B cell (primary cell): ENCODE measurements at regions not wholly inside any gene's neighbourhood (a gene's known extent, or its start where the extent isn't known, plus 50 kb on each side); places are given as distances from the start of the nearest gene placed in this dataset.

ENCODE experiments used
- ATAC-seq: fragments of 200-7000 bp; cut with Tn5 transposase; one replicate; pipeline ENCODE4 v1.10.0; 2021; ENCODE audit warnings: low read depth, mild to moderate bottlenecking, moderate number of reproducible peaks, moderate library complexity
- CTCF ChIA-PET: fragments of 350-600 bp; sonication (Branson Sonifier 250); formaldehyde crosslinking; loops from one replicate; lab custom pipeline; 2021; ENCODE audit warnings: antibody characterized with exemption, inconsistent platforms; lab: Charles Lee
- POLR2A ChIA-PET: fragments of 350-600 bp; sonication (Branson Sonifier 250); formaldehyde crosslinking; loops from one replicate; lab custom pipeline; 2021; ENCODE audit warnings: antibody characterized with exemption; lab: Charles Lee
- DNase-seq: peaks from one replicate; pipeline ENCODE4 v3.0.0; 2013
- H2AFZ ChIP-seq: 2 replicates; pipeline ENCODE4 v1.6.1; 2012; ENCODE audit warnings: mild to moderate bottlenecking, low read depth, low read length; ENCODE audit not compliant: insufficient read depth, poor library complexity, severe bottlenecking
- H3K27ac ChIP-seq, 2 donors: 1 replicate in 1 of 2; 2 replicates in 1 of 2; pipeline ENCODE4 v1.5.1; 2012 to 2013; ENCODE audit warnings: low read length in 2 of 2, mild to moderate bottlenecking in 2 of 2, moderate library complexity in 1 of 2
- H3K27me3 ChIP-seq, 4 experiments: fragments of 200-600 bp in 1 of 4; sonication (generic) in 1 of 4; replicated peaks in 1 of 4; 1 replicate in 2 of 4; 2 replicates in 2 of 4; pipeline versions ENCODE4 v1.6.1 to v1.7.0; 2013 to 2016; ENCODE audit warnings: low read length in 3 of 4, mild to moderate bottlenecking in 2 of 4, mixed read lengths in 1 of 4, moderate library complexity in 1 of 4; ENCODE audit not compliant: insufficient read depth in 4 of 4, control insufficient read depth in 3 of 4; ENCODE audit errors: control extremely low read depth in 1 of 4
- H3K36me3 ChIP-seq, 2 experiments: replicated peaks in 1 of 2; 1 replicate in 1 of 2; 2 replicates in 1 of 2; pipeline versions ENCODE4 v1.6.1 to v1.7.1; 2013; ENCODE audit warnings: low read length in 1 of 2; ENCODE audit not compliant: insufficient read depth in 2 of 2, control insufficient read depth in 1 of 2; ENCODE audit errors: control extremely low read depth in 1 of 2, extremely low read depth in 1 of 2
- H3K4me1 ChIP-seq, 2 donors: fragments of 200-600 bp in 1 of 2; sonication (generic) in 1 of 2; 1 replicate in 1 of 2; 2 replicates in 1 of 2; pipeline versions ENCODE4 v1.5.1 to v1.6.1; 2013 to 2017; ENCODE audit warnings: low read length in 2 of 2; ENCODE audit not compliant: control insufficient read depth in 2 of 2, insufficient read depth in 2 of 2
- H3K4me2 ChIP-seq: replicated peaks from 2 replicates; pipeline ENCODE3; 2012; ENCODE audit warnings: mild to moderate bottlenecking, low read depth, low read length; ENCODE audit not compliant: poor library complexity, severe bottlenecking
- H3K4me3 ChIP-seq, 5 experiments: fragments of 200-600 bp in 1 of 5; sonication (generic) in 1 of 5; 1 replicate in 3 of 5; 2 replicates in 2 of 5; pipeline versions ENCODE4 v1.5.1 to v1.7.0; 2011 to 2016; ENCODE audit warnings: low read length in 4 of 5, mild to moderate bottlenecking in 4 of 5, low read depth in 2 of 5, control low read depth in 1 of 5, moderate library complexity in 1 of 5; ENCODE audit not compliant: insufficient read depth in 1 of 5; ENCODE audit errors: control extremely low read depth in 1 of 5, extremely low read depth in 1 of 5
- H3K79me2 ChIP-seq: fragments of 200-600 bp; sonication (generic); one replicate; pipeline ENCODE4 v1.6.0; 2016; ENCODE audit warnings: low read length; ENCODE audit not compliant: control insufficient read depth, insufficient read depth
- H3K9ac ChIP-seq: fragments of 200-600 bp; sonication (generic); 2 replicates; pipeline ENCODE4 v1.6.1; 2017; ENCODE audit warnings: mild to moderate bottlenecking, low read length, moderate library complexity
- H3K9me3 ChIP-seq, 3 donors: one replicate each; pipeline versions ENCODE4 v1.6.1 to v1.7.1; 2013; ENCODE audit warnings: low read length in 2 of 3; ENCODE audit not compliant: control insufficient read depth in 2 of 3, insufficient read depth in 1 of 3; ENCODE audit errors: control extremely low read depth in 1 of 3
- H4K20me1 ChIP-seq: 2 replicates; pipeline ENCODE4 v1.6.0; 2012; ENCODE audit warnings: mild to moderate bottlenecking, low read length; ENCODE audit not compliant: insufficient read depth, control insufficient read depth, poor library complexity, severe bottlenecking
- H3K27ac Mint-ChIP-seq: one replicate; pipeline ENCODE4 v1.8.0; 2021; ENCODE audit warnings: mixed read lengths
- H3K27me3 Mint-ChIP-seq: one replicate; pipeline ENCODE4 v1.8.0; 2021; ENCODE audit warnings: mixed read lengths
- H3K4me1 Mint-ChIP-seq: one replicate; pipeline ENCODE4 v1.8.0; 2021; ENCODE audit warnings: mixed read lengths
- H3K4me3 Mint-ChIP-seq: one replicate; pipeline ENCODE4 v1.8.0; 2021; ENCODE audit warnings: mixed read lengths
- H3K9me3 Mint-ChIP-seq: one replicate; pipeline ENCODE4 v1.8.0; 2022; ENCODE audit warnings: mixed read lengths; ENCODE audit not compliant: insufficient read depth
- EZH2 ChIP-seq: IDR thresholded peaks from 2 replicates; pipeline ENCODE4 v1.6.1; 2012; ENCODE audit warnings: borderline replicate concordance, low read depth, mild to moderate bottlenecking, moderate library complexity, low read length; ENCODE audit not compliant: insufficient read depth, poor library complexity, severe bottlenecking
- WGBS: methylation state at CpG from one replicate; pipeline ENCODE4 v1.1.5; 2013; ENCODE audit warnings: missing lambda C conversion rate; ENCODE audit not compliant: insufficient coverage; 5-methylcytosine and 5-hydroxymethylcytosine counted together
- intact Hi-C: fragments of 100-400 bp; cut with micrococcal nuclease; formaldehyde crosslinking; loops from one replicate; pipeline ENCODE4 v1.10.0; 2022
- TF ChIP-seq, protein P1 (sequence below): fragments of 200-600 bp; IDR thresholded peaks from one replicate; pipeline ENCODE4 v1.8.0; 2022; ENCODE audit warnings: antibody characterized with exemption, mild to moderate bottlenecking

DNA sequence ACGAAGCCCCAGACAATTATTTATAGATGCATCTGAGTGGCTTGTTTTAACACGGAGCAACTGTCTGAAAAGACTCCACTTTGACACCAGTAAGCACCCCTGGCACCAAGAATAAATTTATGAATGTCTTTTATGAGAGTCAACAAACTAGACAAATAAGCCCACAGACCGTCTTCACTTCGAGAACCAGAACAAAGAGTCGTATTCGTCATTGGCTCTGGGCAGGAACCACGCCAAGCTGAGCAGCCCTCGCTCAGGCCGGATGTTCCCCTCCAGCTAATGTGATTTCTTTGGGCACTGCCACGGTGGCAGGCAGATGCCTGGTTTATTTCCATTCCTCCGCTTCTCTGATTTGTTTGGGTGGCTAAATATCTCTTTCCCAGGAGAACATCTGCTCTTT lies 91.9 kb upstream of the STC2 start:
- no peak overlapping the region for H3K4me3 Mint-ChIP-seq
- TF ChIP-seq, protein P1, sequence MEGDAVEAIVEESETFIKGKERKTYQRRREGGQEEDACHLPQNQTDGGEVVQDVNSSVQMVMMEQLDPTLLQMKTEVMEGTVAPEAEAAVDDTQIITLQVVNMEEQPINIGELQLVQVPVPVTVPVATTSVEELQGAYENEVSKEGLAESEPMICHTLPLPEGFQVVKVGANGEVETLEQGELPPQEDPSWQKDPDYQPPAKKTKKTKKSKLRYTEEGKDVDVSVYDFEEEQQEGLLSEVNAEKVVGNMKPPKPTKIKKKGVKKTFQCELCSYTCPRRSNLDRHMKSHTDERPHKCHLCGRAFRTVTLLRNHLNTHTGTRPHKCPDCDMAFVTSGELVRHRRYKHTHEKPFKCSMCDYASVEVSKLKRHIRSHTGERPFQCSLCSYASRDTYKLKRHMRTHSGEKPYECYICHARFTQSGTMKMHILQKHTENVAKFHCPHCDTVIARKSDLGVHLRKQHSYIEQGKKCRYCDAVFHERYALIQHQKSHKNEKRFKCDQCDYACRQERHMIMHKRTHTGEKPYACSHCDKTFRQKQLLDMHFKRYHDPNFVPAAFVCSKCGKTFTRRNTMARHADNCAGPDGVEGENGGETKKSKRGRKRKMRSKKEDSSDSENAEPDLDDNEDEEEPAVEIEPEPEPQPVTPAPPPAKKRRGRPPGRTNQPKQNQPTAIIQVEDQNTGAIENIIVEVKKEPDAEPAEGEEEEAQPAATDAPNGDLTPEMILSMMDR: no peak
- no peak for TF ChIP-seq EZH2
- H3K27ac ChIP-seq: no peak overlapping the region
- H3K4me2 ChIP-seq: no peak overlapping the region
- no peaks in the 10 kb centered on the region for H3K27me3 ChIP-seq
- H3K4me1 Mint-ChIP-seq: no peaks in the 10 kb centered on the region
- POLR2A ChIA-PET: no interaction called here
- H2AFZ ChIP-seq: no peak overlapping the region
- H3K27me3 Mint-ChIP-seq: no peaks in the 10 kb centered on the region
- ATAC-seq (no peak), DNase-seq (no peak)
- H3K9me3 ChIP-seq: peaks cover 0 to 36% (median 8%) of the 10 kb centered on the region in 3 donors
- CTCF ChIA-PET: no interaction called here
- no peaks in the 10 kb centered on the region for H3K36me3 ChIP-seq
- H3K9ac ChIP-seq: no peak overlapping the region
- no peaks in the 10 kb centered on the region for H3K4me1 ChIP-seq
- intact Hi-C loops: no loop called here
- WGBS: 93% methylated on average over 10 of the region's 11 CpGs
- H3K79me2 ChIP-seq: no peaks in the 10 kb centered on the region
- H4K20me1 ChIP-seq: no peaks in the 10 kb centered on the region
- H3K9me3 Mint-ChIP-seq: peaks cover 20% of the 10 kb centered on the region
- no peak overlapping the region for H3K27ac Mint-ChIP-seq
- H3K4me3 ChIP-seq: no peak overlapping the region

DNA sequence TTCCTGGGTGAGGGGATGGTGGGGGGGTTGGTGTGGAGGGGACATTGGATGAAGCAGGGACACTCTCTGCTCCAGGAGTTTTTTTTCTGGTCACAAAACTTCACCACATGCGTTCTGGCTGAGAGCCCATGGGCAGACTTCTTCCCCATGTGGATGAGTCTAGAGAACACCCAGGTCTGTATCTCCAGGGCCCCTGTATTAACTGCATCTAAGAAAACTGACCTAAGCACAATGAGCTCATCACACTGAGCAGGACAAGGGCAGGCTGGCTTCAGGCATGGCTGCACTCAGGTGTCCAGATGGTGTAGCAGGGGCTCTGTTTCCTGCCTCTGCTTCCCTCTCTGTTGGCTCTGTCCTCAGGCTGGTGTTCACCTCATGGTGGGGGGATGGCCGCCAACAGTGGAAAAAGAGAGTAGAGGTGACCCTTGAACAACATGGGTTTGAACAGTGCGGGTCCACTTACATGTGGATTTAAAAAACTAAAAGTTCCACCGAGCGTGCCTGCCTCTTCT lies 85.3 kb upstream of the STC2 start:
- ATAC-seq: no peak
- H3K79me2 ChIP-seq: no peaks in the 10 kb centered on the region
- Mint-ChIP-seq H3K4me1 (no peaks in the 10 kb centered on the region), H3K27ac (no peak overlapping the region), H3K27me3 (peaks cover 14% of the 10 kb centered on the region), H3K4me3 (no peak overlapping the region), H3K9me3 (peaks cover 10% of the 10 kb centered on the region)
- no peaks in the 10 kb centered on the region for H3K36me3 ChIP-seq
- ChIA-PET POLR2A (no interaction called here), CTCF (no interaction called here)
- intact Hi-C loops: no loop called here
- WGBS: 100% methylated on average over 1 of the region's 5 CpGs
- H3K27me3 ChIP-seq: peaks cover 0 to 5% (median 0%) of the 10 kb centered on the region in 4 experiments
- TF ChIP-seq, protein P1: no peak
- no peak for TF ChIP-seq EZH2
- no peaks in the 10 kb centered on the region for H3K4me1 ChIP-seq
- peaks cover 0 to 19% (median 0%) of the 10 kb centered on the region in 3 donors for H3K9me3 ChIP-seq
- no peak overlapping the region for H3K9ac ChIP-seq
- no peaks in the 10 kb centered on the region for H4K20me1 ChIP-seq
- H2AFZ ChIP-seq: no peak overlapping the region
- no peak overlapping the region for H3K27ac ChIP-seq
- no peak for DNase-seq
- H3K4me3 ChIP-seq: no peak overlapping the region
- H3K4me2 ChIP-seq: no peak overlapping the region
